CD4-positive, alpha-beta T cell (primary cell): ENCODE measurements at regions not wholly inside any gene's neighbourhood (a gene's known extent, or its start where the extent isn't known, plus 50 kb on each side); places are given as distances from the start of the nearest gene placed in this dataset.

Source experiments
- ATAC-seq: fragments of 200-7000 bp; cut with Tn5 transposase; one replicate; pipeline ENCODE4 v1.10.0; 2022; ENCODE audit warnings: mild to moderate bottlenecking; ENCODE audit not compliant: poor library complexity
- CTCF ChIA-PET: fragments of 350-600 bp; sonication (Branson Sonifier 250); formaldehyde crosslinking; loops from one replicate; lab custom pipeline; 2021; ENCODE audit warnings: antibody characterized with exemption, inconsistent platforms; lab: Charles Lee
- POLR2A ChIA-PET: fragments of 350-600 bp; sonication (Branson Sonifier 250); formaldehyde crosslinking; loops from one replicate; lab custom pipeline; 2021; ENCODE audit warnings: antibody characterized with exemption, inconsistent platforms; lab: Charles Lee
- DNase-seq, 14 experiments: peaks; one replicate each; pipeline ENCODE4 v3.0.0-alpha.2; 2013 to 2020; ENCODE audit warnings: mixed read lengths in 2 of 14
- H3K27ac ChIP-seq, 2 donors: one replicate each; pipeline versions ENCODE4 v1.5.1 to v1.7.0; 2013; ENCODE audit warnings: low read length in 2 of 2, low read depth in 1 of 2, mild to moderate bottlenecking in 1 of 2
- H3K27me3 ChIP-seq, 2 experiments: 1 replicate in 1 of 2; 2 replicates in 1 of 2; pipeline versions ENCODE4 v1.6.1 to v1.7.0; 2013; ENCODE audit warnings: low read length in 2 of 2, control low read depth in 1 of 2, mild to moderate bottlenecking in 1 of 2, moderate library complexity in 1 of 2; ENCODE audit not compliant: insufficient read depth in 2 of 2, control insufficient read depth in 1 of 2
- H3K36me3 ChIP-seq: one replicate; pipeline ENCODE4 v1.6.1; 2013; ENCODE audit warnings: low read length, control low read depth; ENCODE audit not compliant: insufficient read depth
- H3K4me1 ChIP-seq: one replicate; pipeline ENCODE4 v1.6.1; 2013; ENCODE audit warnings: low read length, control low read depth; ENCODE audit not compliant: insufficient read depth
- H3K4me3 ChIP-seq: one replicate; pipeline ENCODE4 v1.5.1; 2013; ENCODE audit warnings: mild to moderate bottlenecking, low read length, moderate library complexity
- H3K9me3 ChIP-seq, 2 experiments: 1 replicate in 1 of 2; 2 replicates in 1 of 2; pipeline versions ENCODE4 v1.6.1 to v1.7.0; 2013; ENCODE audit warnings: low read length in 2 of 2, mild to moderate bottlenecking in 2 of 2, control low read depth in 1 of 2, moderate library complexity in 1 of 2; ENCODE audit not compliant: control insufficient read depth in 1 of 2, insufficient read depth in 1 of 2
- H3K27ac Mint-ChIP-seq: one replicate; pipeline ENCODE4 v1.8.0; 2020; ENCODE audit warnings: mixed read lengths
- H3K27me3 Mint-ChIP-seq: one replicate; pipeline ENCODE4 v1.8.0; 2021; ENCODE audit warnings: mixed read lengths
- H3K36me3 Mint-ChIP-seq: one replicate; pipeline ENCODE4 v1.8.0; 2021; ENCODE audit warnings: low read depth, mixed read lengths
- H3K4me1 Mint-ChIP-seq: one replicate; pipeline ENCODE4 v1.8.0; 2021; ENCODE audit warnings: low read depth, mixed read lengths
- H3K4me3 Mint-ChIP-seq: one replicate; pipeline ENCODE4 v1.8.0; 2020; ENCODE audit warnings: mild to moderate bottlenecking, mixed read lengths
- H3K9me3 Mint-ChIP-seq: one replicate; pipeline ENCODE4 v1.8.0; 2020; ENCODE audit warnings: mixed read lengths
- intact Hi-C, 2 experiments: fragments of 100-400 bp; cut with DNase I in 1 of 2; cut with micrococcal nuclease in 1 of 2; formaldehyde crosslinking; loops; one replicate each; pipeline versions ENCODE4 v1.15.1 to v1.9.0; 2023 to 2025; cut with DNase I, micrococcal nuclease
- TF ChIP-seq, protein P1 (sequence below): fragments of 200-600 bp; IDR thresholded peaks from one replicate; pipeline ENCODE4 v1.8.0; 2022; ENCODE audit warnings: antibody characterized with exemption, mild to moderate bottlenecking

GRCh38 chr11:37616291-37616690 is 1018.3 kb upstream of the RAG2 start:
- no peaks in the 10 kb centered on the region for H3K36me3 ChIP-seq
- H3K27me3 Mint-ChIP-seq = no peaks in the 10 kb centered on the region
- no peak overlapping the region for H3K27ac ChIP-seq
- no peaks in the 10 kb centered on the region for H3K36me3 Mint-ChIP-seq
- no peak overlapping the region for H3K4me3 Mint-ChIP-seq
- ATAC-seq (no peak), DNase-seq (no peak)
- peaks cover 5% of the 10 kb centered on the region for H3K9me3 Mint-ChIP-seq
- ChIA-PET POLR2A (no interaction called here), CTCF (no interaction called here)
- H3K4me1 Mint-ChIP-seq = no peaks in the 10 kb centered on the region
- H3K9me3 ChIP-seq = no peaks in the 10 kb centered on the region
- TF ChIP-seq, protein P1, sequence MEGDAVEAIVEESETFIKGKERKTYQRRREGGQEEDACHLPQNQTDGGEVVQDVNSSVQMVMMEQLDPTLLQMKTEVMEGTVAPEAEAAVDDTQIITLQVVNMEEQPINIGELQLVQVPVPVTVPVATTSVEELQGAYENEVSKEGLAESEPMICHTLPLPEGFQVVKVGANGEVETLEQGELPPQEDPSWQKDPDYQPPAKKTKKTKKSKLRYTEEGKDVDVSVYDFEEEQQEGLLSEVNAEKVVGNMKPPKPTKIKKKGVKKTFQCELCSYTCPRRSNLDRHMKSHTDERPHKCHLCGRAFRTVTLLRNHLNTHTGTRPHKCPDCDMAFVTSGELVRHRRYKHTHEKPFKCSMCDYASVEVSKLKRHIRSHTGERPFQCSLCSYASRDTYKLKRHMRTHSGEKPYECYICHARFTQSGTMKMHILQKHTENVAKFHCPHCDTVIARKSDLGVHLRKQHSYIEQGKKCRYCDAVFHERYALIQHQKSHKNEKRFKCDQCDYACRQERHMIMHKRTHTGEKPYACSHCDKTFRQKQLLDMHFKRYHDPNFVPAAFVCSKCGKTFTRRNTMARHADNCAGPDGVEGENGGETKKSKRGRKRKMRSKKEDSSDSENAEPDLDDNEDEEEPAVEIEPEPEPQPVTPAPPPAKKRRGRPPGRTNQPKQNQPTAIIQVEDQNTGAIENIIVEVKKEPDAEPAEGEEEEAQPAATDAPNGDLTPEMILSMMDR = no peak
- no peaks in the 10 kb centered on the region for H3K4me1 ChIP-seq
- H3K4me3 ChIP-seq = no peak overlapping the region
- H3K27ac Mint-ChIP-seq = no peak overlapping the region
- intact Hi-C loops = no loop called here
- H3K27me3 ChIP-seq = no peaks in the 10 kb centered on the region

- POLR2A ChIA-PET = no interaction called here
- Histone ChIP-seq H3K36me3 (no peaks in the 10 kb centered on the region), H3K9me3 (no peaks in the 10 kb centered on the region), H3K27me3 (no peaks in the 10 kb centered on the region), H3K27ac (no peak overlapping the region), H3K4me3 (no peak overlapping the region), H3K4me1 (no peaks in the 10 kb centered on the region)
- intact Hi-C loops = no loop called here
- Mint-ChIP-seq H3K27ac (no peak overlapping the region), H3K27me3 (no peaks in the 10 kb centered on the region), H3K9me3 (peaks cover 2% of the 10 kb centered on the region), H3K4me1 (no peaks in the 10 kb centered on the region), H3K36me3 (no peaks in the 10 kb centered on the region), H3K4me3 (no peak overlapping the region)
- DNase-seq (no peak), ATAC-seq (no peak)
- CTCF ChIA-PET = no interaction called here
- TF ChIP-seq, protein P1 = no peak
Observed at GRCh38 chr11:37613031-37613430, 1015.0 kb upstream of the RAG2 start.

DNA sequence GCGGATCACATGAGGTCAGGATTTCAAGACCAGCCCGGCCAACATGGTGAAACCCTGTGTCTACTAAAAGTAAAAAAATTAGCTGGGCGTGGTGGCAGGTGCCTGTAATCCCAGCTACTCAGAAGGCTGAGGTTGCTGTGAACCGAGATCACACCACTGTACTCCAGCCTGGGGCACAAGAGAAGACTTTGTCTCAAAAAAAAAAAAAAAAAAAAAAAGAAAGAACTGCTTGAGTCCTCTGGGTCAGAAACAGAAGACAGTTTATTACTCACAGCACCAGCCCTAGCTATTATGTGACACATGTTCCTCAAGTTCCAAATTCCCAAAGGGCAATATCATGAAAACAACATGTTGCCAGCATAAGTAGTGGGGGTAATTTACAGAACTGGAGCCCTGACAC is 1014.1 kb upstream of the RAG2 start:
- DNase-seq (no peak), ATAC-seq (no peak)
- intact Hi-C loops = no loop called here
- POLR2A ChIA-PET = no interaction called here
- Mint-ChIP-seq H3K9me3 (peaks cover 4% of the 10 kb centered on the region), H3K27me3 (no peaks in the 10 kb centered on the region), H3K4me1 (no peaks in the 10 kb centered on the region), H3K27ac (no peak overlapping the region), H3K36me3 (no peaks in the 10 kb centered on the region), H3K4me3 (no peak overlapping the region)
- CTCF ChIA-PET = no interaction called here
- H3K9me3 ChIP-seq = peaks cover 0 to 1% of the 10 kb centered on the region in 2 experiments
- no peaks in the 10 kb centered on the region for H3K36me3 ChIP-seq
- TF ChIP-seq, protein P1 = no peak
- no peaks in the 10 kb centered on the region for H3K4me1 ChIP-seq
- no peak overlapping the region for H3K27ac ChIP-seq
- no peak overlapping the region for H3K4me3 ChIP-seq
- H3K27me3 ChIP-seq = no peaks in the 10 kb centered on the region
